ENCODE measurements at regions not wholly inside any gene's neighbourhood (a gene's known extent, or its start where the extent isn't known, plus 50 kb on each side); places are given as distances from the start of the nearest gene placed in this dataset.

- no peak overlapping the region for H3K4me3 ChIP-seq
- H3K4me1 ChIP-seq (ENCODE audit: insufficient read depth): no peaks in the 10 kb centered on the region
- peak; percentile 34 for TF ChIP-seq CTCF (IDR thresholded peaks at IDR 0.05; ENCODE audit: poor library complexity)
- no peak for TF ChIP-seq EZH2 (IDR thresholded peaks at IDR 0.05; ENCODE audit: borderline replicate concordance)
- no peaks in the 10 kb centered on the region for H3K27me3 ChIP-seq
- H3K9me2 ChIP-seq (replicated peaks; ENCODE audit: insufficient read depth): no peaks in the 10 kb centered on the region
- 52% methylated on average over 4 of the region's 4 CpGs for WGBS (ENCODE audit: low lambda C conversion rate, missing lambda C conversion rate)
- DNase-seq (ENCODE audit: low spot score): peak; percentile 55
- H3K79me2 ChIP-seq: no peaks in the 10 kb centered on the region
- no peaks in the 10 kb centered on the region for H3K36me3 ChIP-seq (replicated peaks; ENCODE audit: insufficient read depth, low read depth)
- no peaks in the 10 kb centered on the region for H4K20me1 ChIP-seq (ENCODE audit: insufficient read depth, poor library complexity, severe bottlenecking)
- H2AFZ ChIP-seq: no peak overlapping the region
- no peaks in the 10 kb centered on the region for H3K9me3 ChIP-seq (ENCODE audit: low read depth)
- no peak overlapping the region for H3K27ac ChIP-seq
- H3K4me2 ChIP-seq: no peak overlapping the region
These were observed 81.1 kb upstream of the SLC39A10 start for GRCh38 chr2:195575879-195576401.

DNA sequence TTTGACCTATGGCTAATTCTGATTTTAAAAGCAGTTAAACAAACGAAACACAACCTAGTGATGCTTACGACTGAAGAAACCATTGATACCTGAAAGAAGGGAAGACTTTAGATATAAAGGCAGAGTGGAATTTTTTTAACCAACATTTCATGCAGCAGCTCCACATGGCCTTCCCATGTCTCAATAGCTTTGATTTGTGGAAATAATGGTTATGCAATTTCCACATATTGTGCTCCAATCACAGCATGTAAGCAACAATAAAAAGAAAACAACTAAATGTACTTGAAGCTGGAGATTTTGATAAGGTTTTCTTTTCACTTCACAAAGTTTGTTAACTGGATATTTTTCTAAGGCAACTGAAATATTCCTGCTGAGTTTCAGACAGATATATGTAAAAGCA is 82.0 kb upstream of the SLC39A10 start:
- no peak for DNase-seq (ENCODE audit: low spot score)
- Histone ChIP-seq H2AFZ (no peak overlapping the region), H3K9me2 (replicated peaks; ENCODE audit: insufficient read depth) (no peaks in the 10 kb centered on the region), H3K4me2 (no peak overlapping the region), H3K27ac (no peak overlapping the region), H3K79me2 (no peaks in the 10 kb centered on the region), H3K4me3 (no peak overlapping the region), H3K9me3 (ENCODE audit: low read depth) (no peaks in the 10 kb centered on the region), H3K27me3 (no peaks in the 10 kb centered on the region), H4K20me1 (ENCODE audit: insufficient read depth, poor library complexity, severe bottlenecking) (no peaks in the 10 kb centered on the region), H3K4me1 (ENCODE audit: insufficient read depth) (no peaks in the 10 kb centered on the region), H3K36me3 (replicated peaks; ENCODE audit: insufficient read depth, low read depth) (no peaks in the 10 kb centered on the region)
- TF ChIP-seq EZH2phosphoT487 (IDR thresholded peaks at IDR 0.05; ENCODE audit: low read depth, severe bottlenecking, unreplicated experiment) (no peak), CTCF (IDR thresholded peaks at IDR 0.05; ENCODE audit: poor library complexity) (no peak), EZH2 (IDR thresholded peaks at IDR 0.05; ENCODE audit: borderline replicate concordance) (no peak)
- 86% methylated on average over 2 of the region's 2 CpGs for WGBS (ENCODE audit: low lambda C conversion rate, missing lambda C conversion rate)

GRCh38 chr2:195574312-195574711 is 82.7 kb upstream of the SLC39A10 start:
- TF ChIP-seq EZH2phosphoT487 (IDR thresholded peaks at IDR 0.05; ENCODE audit: low read depth, severe bottlenecking, unreplicated experiment): no peak
- TF ChIP-seq EZH2 (IDR thresholded peaks at IDR 0.05; ENCODE audit: borderline replicate concordance): no peak
- no peak for TF ChIP-seq CTCF (IDR thresholded peaks at IDR 0.05; ENCODE audit: poor library complexity)

More at GRCh38 chr2:195574312-195574711, 82.7 kb upstream of the SLC39A10 start:
- Histone ChIP-seq H3K9me2 (replicated peaks; ENCODE audit: insufficient read depth) (no peaks in the 10 kb centered on the region), H3K79me2 (no peaks in the 10 kb centered on the region), H3K27ac (no peak overlapping the region), H3K4me3 (no peak overlapping the region), H3K4me1 (ENCODE audit: insufficient read depth) (no peaks in the 10 kb centered on the region), H3K9me3 (ENCODE audit: low read depth) (no peaks in the 10 kb centered on the region), H3K4me2 (no peak overlapping the region), H2AFZ (no peak overlapping the region), H3K27me3 (no peaks in the 10 kb centered on the region), H3K36me3 (replicated peaks; ENCODE audit: insufficient read depth, low read depth) (no peaks in the 10 kb centered on the region), H4K20me1 (ENCODE audit: insufficient read depth, poor library complexity, severe bottlenecking) (no peaks in the 10 kb centered on the region)
- no peak for DNase-seq (ENCODE audit: low spot score)
- WGBS (ENCODE audit: low lambda C conversion rate, missing lambda C conversion rate): 100% methylated on average over 3 of the region's 3 CpGs

All from hepatocyte (in vitro differentiated cells).